Stimulated activated CD8-positive, alpha-beta memory T cell treated with anti-CD3 and anti-CD28 coated beads, Interleukin-15, amount 100 ng/mL, for 48 hours (primary cell): ENCODE measurements at regions not wholly inside any gene's neighbourhood (a gene's known extent, or its start where the extent isn't known, plus 50 kb on each side); places are given as distances from the start of the nearest gene placed in this dataset.
"Not testable (repeated sequence)": the region's sequence is repeated elsewhere in the genome, so short reads cannot be mapped to it uniquely, and the experiment has no call there.

Source experiments
- DNase-seq, 2 donors: peaks; one replicate each; pipeline ENCODE4 v3.0.0-alpha.2; 2020; ENCODE audit warnings: low read depth in 2 of 2

DNA sequence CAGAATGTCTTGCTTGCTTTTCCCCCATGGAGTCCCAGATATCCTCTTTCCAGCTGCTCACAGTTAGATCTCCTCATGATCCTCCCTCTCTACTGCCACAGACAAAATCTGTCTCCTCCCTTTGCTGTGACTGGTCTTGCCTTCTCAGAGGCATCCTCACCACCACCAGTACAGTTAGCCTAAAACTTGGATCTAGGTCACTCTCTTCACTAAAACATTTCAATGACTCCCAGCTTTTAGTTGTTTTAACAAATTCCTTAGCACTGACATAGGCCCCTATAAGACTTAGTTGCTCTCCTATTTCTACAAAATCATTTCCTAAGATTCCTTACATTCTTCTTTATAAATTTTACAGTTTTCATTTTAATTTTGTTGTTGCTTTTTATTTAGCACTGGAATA lies 734.2 kb upstream of the CHAC2 start:
- DNase-seq, result no peak

DNA sequence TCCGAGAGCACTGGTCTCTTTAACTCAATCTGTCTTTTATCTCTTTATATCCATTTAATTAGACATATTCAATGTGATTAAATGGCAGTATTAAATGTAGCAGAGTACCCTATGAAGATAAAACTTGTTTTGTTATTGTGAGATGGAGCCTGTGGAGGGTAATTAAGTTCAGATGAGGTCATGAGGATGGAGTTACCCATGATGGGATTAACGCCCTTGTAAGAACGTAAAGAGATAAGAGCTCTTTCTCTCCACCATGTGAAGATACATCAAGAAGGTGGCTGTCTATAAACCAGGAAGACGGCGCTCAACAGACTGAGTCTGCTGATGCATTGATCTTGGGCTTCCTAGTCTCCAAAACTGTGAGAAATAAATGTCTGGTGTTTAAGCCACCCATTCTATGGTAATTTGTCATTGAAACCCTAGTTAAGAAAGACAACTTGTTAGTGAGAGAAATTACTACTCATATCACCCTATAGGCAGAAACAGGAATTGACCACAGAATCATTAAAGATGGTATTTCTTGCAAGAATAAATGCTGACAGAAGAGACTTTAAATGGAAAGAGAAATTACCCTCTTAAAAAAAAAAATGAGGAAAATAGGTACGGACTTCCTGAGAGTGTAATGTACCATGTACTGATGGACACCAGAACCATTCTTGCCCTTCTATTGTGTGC lies 738.7 kb upstream of the CHAC2 start:
- DNase-seq, result no peak

DNA sequence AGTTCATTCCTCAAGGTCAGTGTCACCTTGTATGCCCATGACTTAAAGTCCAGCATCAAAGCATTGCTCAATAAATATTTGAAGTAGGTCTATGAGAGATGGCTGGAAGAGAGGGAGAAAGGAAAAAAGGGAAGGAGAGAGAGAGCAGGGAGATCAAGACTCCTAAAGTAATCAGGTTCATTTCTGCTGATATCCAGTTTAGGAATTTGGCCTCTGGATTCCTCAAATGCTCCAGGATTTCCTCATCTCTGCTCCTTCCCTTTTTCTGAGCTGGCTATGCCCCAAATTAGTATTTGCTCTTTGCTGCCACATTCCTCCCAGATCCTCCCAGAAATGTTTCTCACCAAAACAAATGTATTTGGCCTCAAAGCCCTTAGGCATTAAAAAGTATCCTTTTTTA lies 739.4 kb upstream of the CHAC2 start:
- DNase-seq, result no peak

DNA sequence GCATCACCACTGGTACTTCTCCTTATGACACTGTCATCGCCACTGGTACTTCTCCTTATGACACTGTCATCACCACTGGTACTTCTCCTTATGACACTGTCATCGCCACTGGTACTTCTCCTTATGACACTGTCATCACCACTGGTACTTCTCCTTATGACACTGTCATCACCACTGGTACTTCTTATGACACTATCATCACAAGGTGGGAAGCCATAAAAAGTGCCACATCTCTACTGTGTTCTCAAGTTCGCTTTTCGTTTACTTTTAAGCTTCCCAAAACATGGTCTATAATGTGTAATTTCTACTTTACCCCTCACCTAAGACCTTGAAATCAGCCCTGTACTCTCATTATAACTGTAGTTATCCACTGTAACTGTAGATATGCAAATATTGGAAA lies 745.4 kb upstream of the CHAC2 start:
- DNase-seq, result not testable (repeated sequence)

DNA sequence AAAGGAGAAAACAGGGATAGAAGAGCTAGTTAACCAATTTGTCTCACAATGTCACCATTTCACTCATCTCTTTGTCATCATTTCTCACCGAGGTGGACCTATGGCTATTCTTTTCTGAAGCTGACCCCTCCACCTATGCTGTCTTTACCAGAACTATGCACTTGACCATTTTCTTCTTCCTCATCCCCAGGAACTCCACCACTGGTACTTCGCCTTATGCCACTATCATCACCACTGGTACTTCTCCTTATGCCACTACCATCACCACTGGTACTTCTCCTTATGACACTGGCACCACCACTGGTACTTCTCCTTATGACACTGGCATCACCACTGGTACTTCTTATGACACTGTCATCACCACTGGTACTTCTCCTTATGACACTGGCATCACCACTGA lies 745.8 kb upstream of the CHAC2 start:
- no peak for DNase-seq

DNA sequence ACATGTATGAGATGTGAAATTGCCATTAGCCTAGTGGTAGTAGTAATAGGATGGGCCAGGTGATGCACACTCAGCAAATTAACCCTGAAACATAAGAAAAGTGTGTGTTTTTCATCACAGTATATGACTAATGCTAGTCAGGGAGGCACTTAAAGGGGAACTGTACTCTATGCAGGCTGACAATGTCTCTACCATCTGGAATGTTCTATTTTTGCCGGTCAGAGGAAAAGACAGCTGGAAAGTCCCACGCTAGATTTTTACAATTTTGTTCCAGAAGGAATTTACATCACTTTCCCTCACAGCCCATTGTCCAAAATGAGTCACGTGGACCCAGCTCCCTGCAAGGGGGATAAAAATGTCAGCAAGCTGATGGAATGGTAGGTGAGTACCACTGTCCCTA lies 746.3 kb upstream of the CHAC2 start:
- DNase-seq, result no peak

DNA sequence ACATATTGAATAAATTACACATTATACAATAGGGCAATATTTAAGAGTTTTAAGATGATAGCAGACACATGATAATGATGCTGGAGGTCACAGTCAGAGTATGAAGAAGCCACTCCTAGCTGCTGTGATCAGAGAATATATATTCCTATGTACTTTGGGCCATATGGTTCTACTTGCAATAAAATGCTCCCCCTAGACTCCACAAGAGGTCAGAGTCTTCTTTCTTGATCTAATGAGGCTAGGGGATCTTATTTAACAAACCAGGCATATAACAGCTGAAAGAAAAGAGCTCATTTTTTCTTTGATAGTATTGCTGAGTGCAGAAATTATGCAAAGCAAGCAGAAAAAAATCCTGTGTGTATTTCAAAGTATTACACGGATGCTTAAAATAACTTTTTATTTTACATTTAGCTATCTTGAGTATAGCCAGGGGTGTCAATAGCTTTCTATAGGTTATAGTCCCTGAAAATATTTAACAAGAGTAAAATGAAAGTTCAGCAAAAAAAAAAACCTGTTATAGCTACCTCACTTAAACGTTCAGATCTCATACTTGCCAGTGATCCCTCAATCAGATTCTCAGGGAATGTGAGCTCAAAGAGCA lies 748.7 kb upstream of the CHAC2 start:
- no peak for DNase-seq

DNA sequence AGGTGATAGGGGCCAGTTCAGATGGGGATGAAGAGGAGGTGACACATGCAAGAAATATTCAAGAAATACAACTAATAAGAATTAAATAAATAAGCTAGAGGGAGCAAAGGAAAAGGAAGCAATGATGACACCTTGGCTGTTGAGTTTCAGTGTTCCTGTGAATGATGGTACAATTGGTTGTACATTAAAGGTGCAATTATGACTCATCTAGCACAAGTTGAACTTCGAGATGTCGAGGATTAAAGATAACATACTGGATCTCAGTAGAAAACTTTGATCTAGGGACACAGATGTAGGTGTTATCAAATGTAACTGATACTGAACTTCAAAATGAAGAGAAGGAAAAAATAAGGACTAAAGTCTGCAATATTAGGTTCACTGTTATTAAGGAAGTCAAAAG lies 760.6 kb upstream of the CHAC2 start:
- no peak for DNase-seq

DNA sequence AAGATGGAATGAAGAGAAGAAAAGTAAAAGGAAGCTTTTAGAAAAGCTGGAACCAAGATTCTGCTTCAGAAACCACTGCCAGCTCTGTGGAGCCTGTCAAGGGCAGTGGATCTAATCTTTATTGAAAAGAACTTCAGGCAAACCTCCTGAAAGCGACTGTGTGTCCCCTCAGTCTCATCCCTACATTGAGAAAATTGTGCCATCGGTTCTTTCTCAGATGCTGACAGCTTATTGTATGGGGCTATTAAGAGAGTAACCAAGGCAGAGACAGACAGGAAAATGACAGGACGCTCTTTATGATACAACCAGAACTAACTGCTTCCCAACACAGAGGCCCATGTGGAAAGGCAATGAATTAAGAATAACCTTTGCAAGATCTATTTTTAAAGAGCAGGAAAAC lies 763.2 kb upstream of the CHAC2 start:
- DNase-seq, result no peak

DNA sequence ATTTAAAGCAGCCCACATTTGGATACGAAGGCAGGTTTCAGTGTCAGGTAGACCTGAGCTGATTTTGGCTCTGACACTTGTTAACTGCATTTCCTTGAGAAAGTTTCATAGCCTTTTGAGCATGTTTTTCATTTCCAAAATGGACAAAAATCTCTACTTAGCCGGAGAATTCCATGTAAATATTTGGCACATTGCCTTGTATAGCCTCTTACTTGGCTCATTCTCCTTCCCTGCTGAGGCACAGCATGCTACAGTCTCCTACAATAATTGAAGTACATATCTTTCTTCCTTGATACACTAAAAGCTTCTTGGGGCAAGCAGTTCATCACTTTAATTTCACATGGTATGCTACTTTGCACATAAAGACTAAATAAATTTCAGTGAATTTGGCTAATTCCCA lies 772.2 kb upstream of the CHAC2 start:
- DNase-seq, result no peak

DNA sequence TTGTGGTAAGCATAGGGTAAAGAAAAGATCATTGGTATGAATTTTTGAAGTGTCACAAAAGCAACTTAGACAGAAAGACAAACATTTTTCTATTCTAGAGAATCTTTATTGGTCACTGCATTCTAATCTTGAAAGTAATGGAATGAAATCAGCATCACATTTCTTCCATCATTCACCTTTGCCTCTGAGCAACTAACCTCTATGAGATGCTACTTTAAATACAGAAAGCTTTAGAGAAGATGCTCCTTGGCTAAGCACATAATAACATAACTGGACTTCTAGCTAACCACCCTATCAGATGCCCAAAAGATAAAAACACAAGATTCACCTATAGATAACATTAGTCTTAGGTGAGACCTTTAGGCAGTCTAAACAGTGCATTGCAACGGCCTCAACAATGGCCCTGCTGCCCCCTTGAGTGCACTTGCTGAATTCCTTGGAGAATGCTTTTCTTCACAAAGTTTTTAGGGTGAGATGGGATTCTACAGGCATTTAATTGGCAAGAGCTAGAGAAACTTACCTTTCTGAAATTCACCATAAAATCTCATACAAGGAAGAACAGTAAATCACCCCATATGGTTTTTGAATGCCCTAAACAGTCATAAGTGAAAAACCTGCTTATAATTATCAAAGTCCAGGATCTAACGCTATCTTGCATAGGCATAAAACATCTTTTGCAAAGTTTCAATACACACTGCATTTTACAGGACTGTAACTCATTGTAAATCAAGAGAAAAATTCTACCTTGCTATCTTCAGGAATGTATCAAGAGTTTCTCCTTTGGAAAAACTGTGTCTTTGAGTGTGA lies 791.3 kb upstream of the CHAC2 start:
- DNase-seq, result no peak

DNA sequence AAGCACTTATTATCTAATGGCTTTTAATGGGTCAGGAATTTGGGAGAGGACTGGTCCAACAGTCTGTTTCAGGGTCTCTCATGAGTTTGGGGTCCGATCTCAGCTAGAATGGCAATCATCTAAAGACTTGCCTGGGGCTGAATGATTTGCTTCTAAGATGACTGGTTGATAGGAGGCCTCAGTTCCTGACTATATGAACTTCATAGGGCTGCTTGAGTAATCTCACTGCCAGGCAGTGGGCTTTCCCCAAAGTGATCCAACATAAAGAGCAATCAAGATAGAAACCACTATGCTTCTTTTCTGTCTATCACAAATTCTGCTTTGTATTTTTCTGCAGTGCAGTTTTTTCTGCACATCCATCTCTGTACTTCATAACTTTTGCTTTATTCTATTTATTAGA lies 793.5 kb upstream of the CHAC2 start:
- DNase-seq, result no peak

DNA sequence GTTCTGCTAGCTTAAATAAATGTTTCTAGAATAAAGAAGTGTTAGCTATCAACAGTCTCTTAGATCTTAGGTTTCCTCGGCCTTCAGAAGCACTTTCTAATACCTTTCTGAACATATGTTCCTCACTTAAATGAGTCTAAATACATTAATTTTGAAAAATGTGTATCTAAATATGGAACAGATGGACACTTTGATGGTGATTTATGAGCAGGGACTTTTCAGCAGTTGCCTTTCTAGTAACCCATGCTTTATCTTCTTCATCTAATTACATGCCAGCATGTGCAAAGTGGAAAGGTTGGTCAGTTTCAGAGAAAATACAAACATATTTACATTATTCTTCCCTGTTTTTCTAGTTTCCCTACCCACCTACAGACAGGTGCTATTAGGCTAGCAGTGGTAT lies 797.0 kb upstream of the CHAC2 start:
- DNase-seq, result no peak

DNA sequence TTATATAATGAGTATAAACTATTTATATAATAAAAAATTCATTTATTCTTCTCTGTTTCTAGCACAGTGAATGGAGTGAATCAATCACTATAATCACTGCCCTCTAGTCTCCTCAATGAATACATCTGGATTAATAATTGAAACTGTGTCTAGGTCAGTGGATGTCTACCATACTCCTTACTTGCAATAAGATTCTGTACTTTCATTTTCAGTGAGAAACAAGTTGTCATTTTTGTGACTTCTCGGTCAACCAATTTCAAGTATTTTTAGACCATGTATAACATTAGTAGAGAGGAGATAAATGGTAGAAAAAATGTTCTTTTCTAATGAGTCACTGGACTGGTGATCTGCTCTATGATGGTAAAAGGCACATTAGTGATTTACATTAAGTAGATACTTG lies 799.6 kb upstream of the CHAC2 start:
- no peak for DNase-seq

DNA sequence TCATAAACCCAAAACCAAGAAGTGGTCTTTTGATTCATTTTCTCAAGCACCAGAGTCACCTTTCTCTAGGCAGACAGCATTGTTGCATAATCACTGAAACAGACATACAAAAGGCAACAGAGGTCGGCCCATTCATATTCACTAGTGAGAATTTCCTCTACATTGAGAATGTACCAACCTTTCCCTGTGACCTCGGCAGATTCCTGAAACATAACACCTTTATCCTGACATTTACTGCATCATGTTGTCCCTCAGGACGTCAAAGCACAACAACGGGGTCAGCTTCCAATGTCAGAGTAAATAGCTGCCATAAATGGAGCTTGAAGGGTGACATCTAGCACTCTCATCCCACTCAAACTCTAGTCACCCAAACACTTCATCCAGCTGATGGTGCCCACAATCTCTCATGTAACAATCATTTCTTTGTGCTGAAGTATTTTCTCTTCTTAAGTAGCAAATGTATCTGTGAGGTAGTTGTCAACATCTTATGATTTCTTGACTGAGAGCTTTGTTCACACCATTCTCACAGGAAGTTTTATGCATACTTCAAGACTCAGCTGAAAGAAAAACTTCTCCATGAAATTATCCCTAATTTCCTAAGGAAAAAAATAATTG lies 802.6 kb upstream of the CHAC2 start:
- DNase-seq, result no peak

DNA sequence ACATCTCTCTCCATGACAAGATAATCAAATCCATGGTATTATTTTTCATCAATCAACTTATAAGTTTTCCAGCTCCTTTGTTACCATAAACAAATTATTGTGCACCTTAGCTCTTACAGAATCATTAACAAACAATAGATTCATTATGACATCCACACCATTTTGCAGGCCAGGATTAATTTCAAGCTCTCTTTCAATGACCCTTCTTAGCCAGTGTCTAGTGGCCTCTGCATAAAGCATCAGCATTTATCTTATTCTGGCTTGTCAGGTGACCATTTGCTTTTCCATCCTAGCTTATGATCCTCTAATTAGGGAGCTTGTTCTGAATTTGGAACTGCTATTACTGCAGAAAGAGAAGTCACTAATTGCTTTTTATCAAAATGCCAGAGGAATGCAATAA lies 806.2 kb upstream of the CHAC2 start:
- DNase-seq, result no peak

DNA sequence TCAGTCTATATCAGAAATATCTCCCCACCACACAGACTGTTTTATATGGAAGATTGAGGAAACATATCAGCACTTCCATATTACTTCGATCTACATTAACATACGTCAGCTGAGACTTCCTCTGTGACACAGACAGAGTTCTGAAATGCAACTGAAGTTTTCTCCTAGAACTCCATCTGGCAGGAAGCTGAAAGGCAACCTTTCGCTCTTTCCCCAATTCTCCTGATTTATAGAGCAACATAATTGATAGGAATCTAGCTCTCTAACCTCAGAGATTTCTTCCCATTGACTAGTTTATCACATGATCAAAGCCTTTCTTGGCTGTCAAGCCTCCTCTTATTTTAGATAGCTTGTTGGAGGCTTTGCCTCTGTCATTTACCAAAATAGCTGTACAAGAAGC lies 806.7 kb upstream of the CHAC2 start:
- DNase-seq, result no peak

DNA sequence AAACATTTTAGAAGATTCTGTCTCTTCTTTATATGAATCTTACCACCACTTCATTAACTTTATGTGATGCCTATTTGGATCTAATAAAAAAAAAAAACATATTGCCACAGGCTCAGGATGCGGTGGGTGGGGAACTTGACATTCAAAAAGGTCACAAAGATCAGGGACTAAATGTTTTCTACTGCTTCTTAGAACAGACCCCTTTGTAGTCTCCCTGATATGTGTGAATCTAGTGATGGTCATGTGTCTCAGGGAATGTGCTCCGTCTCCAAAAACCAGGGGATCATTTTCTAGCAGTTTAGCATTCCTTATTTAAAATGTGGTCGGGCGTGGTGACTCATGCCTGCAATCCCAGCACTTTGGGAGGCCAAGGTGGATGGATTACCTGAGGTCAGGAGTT lies 807.8 kb upstream of the CHAC2 start:
- no peak for DNase-seq

DNA sequence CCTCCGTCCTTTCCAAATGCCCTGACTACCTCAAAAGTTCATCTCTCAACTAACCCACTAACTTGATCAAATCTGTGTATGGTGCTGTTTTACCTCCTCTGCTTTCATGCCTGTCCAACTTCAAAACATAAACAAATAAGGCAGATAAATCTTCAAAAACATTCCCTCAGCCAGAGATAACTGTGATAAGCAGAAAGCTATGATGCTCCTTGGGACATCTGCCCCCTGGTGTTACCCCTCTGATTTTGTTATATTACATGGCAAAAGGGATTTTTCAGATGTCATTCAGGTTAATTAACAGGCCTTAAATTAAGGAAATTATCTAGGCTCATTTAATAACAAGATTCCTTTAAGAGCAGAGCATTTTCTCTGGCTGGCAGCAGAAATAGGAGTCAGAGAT lies 810.8 kb upstream of the CHAC2 start:
- DNase-seq, result no peak

DNA sequence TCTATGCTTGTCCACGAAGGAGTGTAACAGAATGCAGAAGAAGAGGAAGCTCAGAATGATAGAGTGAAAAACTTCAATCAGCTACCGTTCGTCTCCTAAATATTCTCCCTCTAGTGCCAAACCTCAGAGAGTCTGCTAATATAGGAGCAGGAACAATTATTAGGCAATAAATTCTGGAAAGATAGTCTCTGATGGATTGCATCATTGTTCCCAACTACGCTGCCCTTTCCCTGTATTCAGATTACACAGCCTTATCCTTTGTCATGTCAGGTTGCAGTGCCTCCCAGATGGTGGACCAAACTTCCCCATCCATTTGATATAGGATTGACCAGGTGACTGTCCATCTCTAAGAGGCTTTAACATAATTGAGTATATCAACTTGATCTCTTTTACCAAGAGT lies 811.5 kb upstream of the CHAC2 start:
- DNase-seq, result no peak

DNA sequence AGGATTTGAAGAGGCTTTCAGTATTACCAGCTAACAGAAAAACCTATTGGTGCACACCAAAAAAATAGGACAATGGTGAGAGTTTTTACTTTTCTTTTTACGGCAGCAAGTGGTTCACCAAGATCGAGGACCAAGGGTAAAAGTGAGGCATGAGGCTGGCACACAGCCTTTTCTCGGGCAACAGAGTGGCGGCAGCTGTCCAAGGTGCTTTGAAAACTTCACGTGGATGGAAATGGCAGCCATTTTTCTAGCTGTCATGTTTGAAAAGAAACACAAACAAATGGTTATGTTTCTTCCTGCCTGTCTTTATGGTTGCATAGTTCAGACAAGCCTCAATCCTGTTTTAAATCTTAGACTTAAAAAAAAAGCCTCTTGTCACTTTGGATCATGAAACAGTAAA lies 812.5 kb upstream of the CHAC2 start:
- no peak for DNase-seq

DNA sequence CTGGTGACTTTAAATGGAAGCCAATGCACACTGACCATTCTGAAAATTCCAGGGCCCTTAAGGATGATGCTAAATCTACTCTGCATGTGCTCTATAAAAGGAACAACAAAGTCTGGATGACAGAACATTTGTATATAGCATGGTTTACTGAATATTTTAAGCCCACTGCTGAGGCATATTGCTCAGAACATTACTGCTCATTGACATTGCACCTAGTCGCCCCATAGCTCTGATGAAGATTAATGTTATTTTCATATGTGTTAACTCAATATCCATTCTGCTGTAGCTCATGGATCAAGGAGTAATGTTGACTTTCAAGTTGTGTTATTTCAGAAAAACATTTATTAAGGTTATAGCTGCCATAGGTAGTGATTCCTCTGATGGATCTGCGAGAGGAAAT lies 827.5 kb upstream of the CHAC2 start:
- DNase-seq, result no peak

DNA sequence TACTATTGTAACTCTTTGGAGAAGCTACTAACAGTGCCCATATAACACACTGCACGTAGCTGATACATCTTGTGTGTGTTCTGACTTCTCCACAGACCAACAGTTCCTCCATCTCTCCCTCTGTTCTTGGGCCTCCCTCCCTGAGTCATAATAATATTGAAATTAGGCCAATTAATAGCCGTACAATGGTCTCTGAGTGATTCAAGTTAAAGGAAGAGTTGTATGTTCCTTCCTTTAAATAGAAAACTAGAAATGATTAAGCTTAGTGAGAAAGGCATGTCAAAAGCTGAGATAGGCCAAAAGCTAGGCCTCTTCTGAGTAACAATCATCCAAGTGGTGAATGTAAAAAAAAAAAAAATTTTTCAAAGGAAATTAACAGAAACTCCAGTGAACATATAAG lies 828.4 kb upstream of the CHAC2 start:
- DNase-seq, result no peak
